ENCODE measurements at regions not wholly inside any gene's neighbourhood (a gene's known extent, or its start where the extent isn't known, plus 50 kb on each side); places are given as distances from the start of the nearest gene placed in this dataset.

DNA sequence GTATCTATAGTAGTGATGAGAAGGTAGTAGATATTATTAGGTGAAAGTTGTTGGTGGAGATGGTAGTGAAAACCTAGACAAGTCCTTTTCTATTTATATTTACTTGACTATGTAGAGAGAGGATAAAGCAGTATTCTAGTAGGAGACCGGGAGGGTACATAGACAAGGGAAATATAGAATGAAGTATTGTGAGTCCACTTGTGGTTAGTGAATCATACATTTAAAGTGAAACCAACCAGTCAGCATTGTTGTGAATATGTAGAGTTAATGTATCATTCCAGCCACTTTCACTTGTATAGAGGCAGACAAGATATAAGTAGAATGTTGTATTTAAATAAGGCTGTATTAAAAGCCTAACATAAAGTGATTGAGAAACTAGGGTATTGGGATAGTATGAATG, 1711.3 kb upstream of the ACO1 start:
- Histone ChIP-seq H3K36me3 (no peaks in the 10 kb centered on the region), H3K4me3 (no peak overlapping the region), H3K4me1 (no peaks in the 10 kb centered on the region), H3K9me3 (replicated peaks) (no peaks in the 10 kb centered on the region), H3K27me3 (ENCODE audit: low read depth) (no peaks in the 10 kb centered on the region), H3K27ac (replicated peaks) (no peak overlapping the region)
- no peak for DNase-seq
- TF ChIP-seq, protein P1, sequence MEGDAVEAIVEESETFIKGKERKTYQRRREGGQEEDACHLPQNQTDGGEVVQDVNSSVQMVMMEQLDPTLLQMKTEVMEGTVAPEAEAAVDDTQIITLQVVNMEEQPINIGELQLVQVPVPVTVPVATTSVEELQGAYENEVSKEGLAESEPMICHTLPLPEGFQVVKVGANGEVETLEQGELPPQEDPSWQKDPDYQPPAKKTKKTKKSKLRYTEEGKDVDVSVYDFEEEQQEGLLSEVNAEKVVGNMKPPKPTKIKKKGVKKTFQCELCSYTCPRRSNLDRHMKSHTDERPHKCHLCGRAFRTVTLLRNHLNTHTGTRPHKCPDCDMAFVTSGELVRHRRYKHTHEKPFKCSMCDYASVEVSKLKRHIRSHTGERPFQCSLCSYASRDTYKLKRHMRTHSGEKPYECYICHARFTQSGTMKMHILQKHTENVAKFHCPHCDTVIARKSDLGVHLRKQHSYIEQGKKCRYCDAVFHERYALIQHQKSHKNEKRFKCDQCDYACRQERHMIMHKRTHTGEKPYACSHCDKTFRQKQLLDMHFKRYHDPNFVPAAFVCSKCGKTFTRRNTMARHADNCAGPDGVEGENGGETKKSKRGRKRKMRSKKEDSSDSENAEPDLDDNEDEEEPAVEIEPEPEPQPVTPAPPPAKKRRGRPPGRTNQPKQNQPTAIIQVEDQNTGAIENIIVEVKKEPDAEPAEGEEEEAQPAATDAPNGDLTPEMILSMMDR (IDR thresholded peaks at IDR 0.05; ENCODE audit: borderline replicate concordance) = no peak
- intact Hi-C loops (cut with micrococcal nuclease) = no loop called here

DNA sequence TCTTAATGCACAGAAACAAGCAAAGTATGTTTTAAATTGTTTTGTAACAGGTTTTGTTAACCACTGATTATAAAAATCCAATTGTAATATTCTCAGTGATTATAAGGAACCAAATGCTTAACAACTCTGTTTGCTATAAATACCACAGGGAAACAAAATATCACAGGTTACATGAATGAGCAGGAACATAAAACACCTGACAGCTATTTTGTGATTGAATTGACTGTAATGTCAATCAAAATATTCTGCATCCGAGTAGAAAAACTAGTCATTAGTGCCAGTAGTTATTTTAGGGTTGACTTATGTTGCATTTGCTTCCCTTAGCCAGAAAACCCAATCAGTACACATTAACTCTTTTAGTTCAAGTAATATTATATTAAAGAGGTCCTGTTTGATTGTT, 1707.8 kb upstream of the ACO1 start:
- peaks cover 7% of the 10 kb centered on the region for H3K9me3 ChIP-seq (replicated peaks)
- intact Hi-C loops (cut with micrococcal nuclease) = no loop called here
- no peak overlapping the region for H3K27ac ChIP-seq (replicated peaks)
- H3K4me1 ChIP-seq = no peaks in the 10 kb centered on the region
- no peak overlapping the region for H3K4me3 ChIP-seq
- no peaks in the 10 kb centered on the region for H3K27me3 ChIP-seq (ENCODE audit: low read depth)
- TF ChIP-seq, protein P1 (IDR thresholded peaks at IDR 0.05; ENCODE audit: borderline replicate concordance) = no peak
- DNase-seq = no peak
- no peaks in the 10 kb centered on the region for H3K36me3 ChIP-seq

DNA sequence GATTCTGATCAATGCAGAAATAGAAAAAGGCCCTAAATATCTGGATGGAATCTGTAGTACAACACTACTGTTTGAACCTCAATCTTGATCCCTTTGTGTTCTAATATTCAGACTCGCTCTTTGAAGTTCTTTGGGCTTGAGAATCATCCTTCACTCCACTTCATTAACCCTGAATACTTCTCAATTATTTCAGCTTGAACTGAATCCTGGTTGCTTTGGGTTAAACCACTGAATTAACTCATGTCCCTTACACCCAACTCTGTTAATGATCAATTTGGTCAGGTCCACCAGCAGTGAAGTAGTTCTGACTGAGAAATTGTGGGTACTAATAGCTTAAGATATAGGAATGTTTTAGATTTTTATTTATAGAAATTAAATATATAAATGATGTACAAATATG, 1707.2 kb upstream of the ACO1 start:
- intact Hi-C loops (cut with micrococcal nuclease) = no loop called here
- Histone ChIP-seq H3K9me3 (replicated peaks) (peaks cover 7% of the 10 kb centered on the region), H3K27ac (replicated peaks) (no peak overlapping the region), H3K4me1 (no peaks in the 10 kb centered on the region), H3K36me3 (no peaks in the 10 kb centered on the region), H3K4me3 (no peak overlapping the region), H3K27me3 (ENCODE audit: low read depth) (no peaks in the 10 kb centered on the region)
- no peak for DNase-seq
- TF ChIP-seq, protein P1 (IDR thresholded peaks at IDR 0.05; ENCODE audit: borderline replicate concordance) = no peak

DNA sequence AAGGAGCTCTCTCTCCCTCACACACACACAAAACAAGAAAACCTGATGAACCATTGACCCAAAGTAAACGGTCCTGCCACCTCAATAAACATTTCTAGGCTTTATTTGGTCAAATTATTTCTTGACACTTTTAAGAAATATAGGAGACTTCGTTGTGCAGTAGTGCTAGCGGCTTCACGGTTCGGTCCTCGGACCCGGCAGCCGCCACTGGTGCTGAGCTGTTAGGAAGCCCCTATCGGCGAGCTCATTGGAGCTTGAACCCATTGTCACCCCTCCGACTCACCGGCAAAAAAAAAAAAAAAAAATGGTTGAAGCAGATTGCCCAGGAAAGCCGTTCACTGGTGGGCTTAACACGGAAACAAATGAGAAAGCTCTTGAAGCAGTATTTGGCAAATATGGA, 1695.6 kb upstream of the ACO1 start:
- intact Hi-C loops (cut with micrococcal nuclease) = no loop called here

DNA sequence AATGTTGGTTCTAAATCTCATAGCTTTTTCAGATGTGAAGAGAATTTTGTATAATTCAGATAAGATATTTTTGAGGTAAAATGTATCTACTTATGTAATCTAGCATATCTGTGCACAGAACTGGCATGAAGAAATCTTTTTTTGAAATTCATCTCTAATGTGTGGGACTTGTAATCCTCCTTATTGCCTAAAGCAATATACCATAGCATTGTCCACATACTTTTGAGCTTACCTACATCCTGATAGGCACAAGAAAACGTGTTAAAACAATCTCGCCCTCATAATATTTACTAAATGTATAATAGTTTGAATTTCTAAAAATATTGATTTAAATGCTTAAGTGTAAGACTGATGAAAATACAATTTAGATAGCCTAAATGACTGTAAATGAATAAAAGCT, 1686.5 kb upstream of the ACO1 start:
- H3K4me3 ChIP-seq = no peak overlapping the region
- TF ChIP-seq, protein P1 (IDR thresholded peaks at IDR 0.05; ENCODE audit: borderline replicate concordance) = no peak
- H3K9me3 ChIP-seq (replicated peaks) = no peaks in the 10 kb centered on the region
- H3K36me3 ChIP-seq = no peaks in the 10 kb centered on the region
- H3K27ac ChIP-seq (replicated peaks) = no peak overlapping the region
- intact Hi-C loops (cut with micrococcal nuclease) = no loop called here
- H3K27me3 ChIP-seq (ENCODE audit: low read depth) = no peaks in the 10 kb centered on the region
- DNase-seq = no peak
- no peaks in the 10 kb centered on the region for H3K4me1 ChIP-seq

More for the DNA sequence above, 1695.6 kb upstream of the ACO1 start:
- Histone ChIP-seq H3K4me1 (no peaks in the 10 kb centered on the region), H3K27me3 (ENCODE audit: low read depth) (no peaks in the 10 kb centered on the region), H3K36me3 (no peaks in the 10 kb centered on the region), H3K4me3 (no peak overlapping the region), H3K27ac (replicated peaks) (no peak overlapping the region), H3K9me3 (replicated peaks) (peaks cover 22% of the 10 kb centered on the region)
- no peak for DNase-seq
- TF ChIP-seq, protein P1 (IDR thresholded peaks at IDR 0.05; ENCODE audit: borderline replicate concordance) = no peak

DNA sequence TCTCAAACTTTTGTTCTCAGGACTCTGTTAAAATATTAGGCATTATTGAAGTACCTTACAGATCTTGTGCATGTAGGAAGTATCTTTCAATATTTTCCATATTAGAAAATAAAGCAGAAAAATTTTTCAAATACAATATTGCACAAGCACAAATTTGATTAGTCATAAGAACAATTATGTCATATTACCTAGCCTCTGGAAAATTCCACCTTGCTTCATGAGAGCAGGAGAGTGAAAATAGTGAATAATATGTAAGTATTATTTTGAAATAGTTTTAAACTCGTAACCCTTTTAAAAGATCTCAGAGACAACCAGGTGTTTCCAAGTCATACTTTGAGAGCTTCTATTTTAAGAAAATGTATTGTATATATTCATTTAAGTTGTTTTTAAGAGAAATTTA, 1672.9 kb upstream of the ACO1 start:
- TF ChIP-seq, protein P1 (IDR thresholded peaks at IDR 0.05; ENCODE audit: borderline replicate concordance) = no peak
- no peak overlapping the region for H3K27ac ChIP-seq (replicated peaks)
- intact Hi-C loops (cut with micrococcal nuclease) = loop anchor here (10.0 kb wide), 1 partner anchor 63 kb away; no protein-coding TSS in a partner anchor
- DNase-seq = no peak
- H3K36me3 ChIP-seq = no peaks in the 10 kb centered on the region
- H3K9me3 ChIP-seq (replicated peaks) = peaks cover 5% of the 10 kb centered on the region
- H3K4me3 ChIP-seq = no peak overlapping the region
- no peaks in the 10 kb centered on the region for H3K27me3 ChIP-seq (ENCODE audit: low read depth)
- H3K4me1 ChIP-seq = no peaks in the 10 kb centered on the region

Data from left ventricle myocardium inferior (tissue), 1 donor.